ENCODE measurements at regions not wholly inside any gene's neighbourhood (a gene's known extent, or its start where the extent isn't known, plus 50 kb on each side); places are given as distances from the start of the nearest gene placed in this dataset.
"Not testable (repeated sequence)": the region's sequence is repeated elsewhere in the genome, so short reads cannot be mapped to it uniquely, and the experiment has no call there.

GRCh38 chrX:63160340-63160739 is 190.8 kb downstream of the SPIN4 start:
- intact Hi-C loops (cut with DNase I); H3K27ac ChIP-seq; H3K9me3 ChIP-seq; DNase-seq; H3K4me3 ChIP-seq; H3K27me3 ChIP-seq; H3K36me3 ChIP-seq; H3K4me1 ChIP-seq: not testable (repeated sequence)
- ATAC-seq = peak; percentile 45 to 71 (median 60)
- no CpG with 5 or more reads among the region's 1 CpG for WGBS (ENCODE audit: insufficient coverage, low coverage, low lambda C conversion rate, missing lambda C conversion rate)

GRCh38 chrX:63145526-63145925 is 205.6 kb downstream of the SPIN4 start:
- H3K9me3 ChIP-seq; H3K4me1 ChIP-seq; H3K4me3 ChIP-seq; H3K27ac ChIP-seq; DNase-seq; H3K36me3 ChIP-seq; intact Hi-C loops (cut with DNase I); H3K27me3 ChIP-seq: not testable (repeated sequence)
- ATAC-seq = peak in 1 of 4 donors; percentile 47
- WGBS (ENCODE audit: insufficient coverage, low coverage, low lambda C conversion rate, missing lambda C conversion rate) = no CpG with 5 or more reads among the region's 10 CpGs

- WGBS (ENCODE audit: insufficient coverage, low coverage, low lambda C conversion rate, missing lambda C conversion rate) = no CpG with 5 or more reads among the region's 2 CpGs
- H3K4me3 ChIP-seq; H3K9me3 ChIP-seq; H3K36me3 ChIP-seq; intact Hi-C loops (cut with DNase I); H3K4me1 ChIP-seq; H3K27ac ChIP-seq; DNase-seq; ATAC-seq; H3K27me3 ChIP-seq: not testable (repeated sequence)
These were observed 208.5 kb downstream of the SPIN4 start for GRCh38 chrX:63142588-63142987.

- intact Hi-C loops (cut with DNase I); ATAC-seq; H3K27me3 ChIP-seq; H3K36me3 ChIP-seq; H3K4me1 ChIP-seq; H3K9me3 ChIP-seq; DNase-seq; H3K4me3 ChIP-seq; H3K27ac ChIP-seq: not testable (repeated sequence)
- WGBS (ENCODE audit: insufficient coverage, low coverage, low lambda C conversion rate, missing lambda C conversion rate) = no CpG with 5 or more reads among the region's 2 CpGs
These were observed 215.3 kb downstream of the SPIN4 start for GRCh38 chrX:63135859-63136258.

GRCh38 chrX:63128509-63128908 is 222.6 kb downstream of the SPIN4 start:
- TF ChIP-seq CTCF (IDR thresholded peaks at IDR 0.05) (peak; percentile 45 to 69 (median 61)), POLR2A (IDR thresholded peaks at IDR 0.05) (no peak)
- DNase-seq (peak in 2 of 3 donors; percentile 26 to 40), ATAC-seq (peak; percentile 58 to 79 (median 74))
- no peaks in the 10 kb centered on the region for H3K9me3 ChIP-seq
- H3K27ac ChIP-seq = no peak overlapping the region
- no peaks in the 10 kb centered on the region for H3K36me3 ChIP-seq
- WGBS (ENCODE audit: insufficient coverage, low coverage, low lambda C conversion rate, missing lambda C conversion rate) = 0% methylated on average over 2 of the region's 2 CpGs
- H3K4me1 ChIP-seq = no peaks in the 10 kb centered on the region
- no peak overlapping the region for H3K4me3 ChIP-seq
- H3K27me3 ChIP-seq = peaks cover 0 to 6% of the 10 kb centered on the region in 2 donors
- intact Hi-C loops (cut with DNase I) = no loop called here

GRCh38 chrX:63115196-63115595 is 235.9 kb downstream of the SPIN4 start:
- Histone ChIP-seq H3K27ac (no peak overlapping the region), H3K4me3 (no peak overlapping the region), H3K4me1 (no peaks in the 10 kb centered on the region), H3K36me3 (no peaks in the 10 kb centered on the region), H3K27me3 (peaks cover 0 to 6% of the 10 kb centered on the region in 2 donors), H3K9me3 (no peaks in the 10 kb centered on the region)
- no peak for ATAC-seq
- 8% methylated on average over 1 of the region's 1 CpG for WGBS (ENCODE audit: insufficient coverage, low coverage, low lambda C conversion rate, missing lambda C conversion rate)
- no peak for TF ChIP-seq CTCF (IDR thresholded peaks at IDR 0.05)
- TF ChIP-seq POLR2A (IDR thresholded peaks at IDR 0.05) = no peak
- no peak for DNase-seq
- intact Hi-C loops (cut with DNase I) = no loop called here

Measured in right lobe of liver (tissue), 6 donors.